ENCODE measurements at regions not wholly inside any gene's neighbourhood (a gene's known extent, or its start where the extent isn't known, plus 50 kb on each side); places are given as distances from the start of the nearest gene placed in this dataset.
"Not testable (repeated sequence)": the region's sequence is repeated elsewhere in the genome, so short reads cannot be mapped to it uniquely, and the experiment has no call there.

DNA sequence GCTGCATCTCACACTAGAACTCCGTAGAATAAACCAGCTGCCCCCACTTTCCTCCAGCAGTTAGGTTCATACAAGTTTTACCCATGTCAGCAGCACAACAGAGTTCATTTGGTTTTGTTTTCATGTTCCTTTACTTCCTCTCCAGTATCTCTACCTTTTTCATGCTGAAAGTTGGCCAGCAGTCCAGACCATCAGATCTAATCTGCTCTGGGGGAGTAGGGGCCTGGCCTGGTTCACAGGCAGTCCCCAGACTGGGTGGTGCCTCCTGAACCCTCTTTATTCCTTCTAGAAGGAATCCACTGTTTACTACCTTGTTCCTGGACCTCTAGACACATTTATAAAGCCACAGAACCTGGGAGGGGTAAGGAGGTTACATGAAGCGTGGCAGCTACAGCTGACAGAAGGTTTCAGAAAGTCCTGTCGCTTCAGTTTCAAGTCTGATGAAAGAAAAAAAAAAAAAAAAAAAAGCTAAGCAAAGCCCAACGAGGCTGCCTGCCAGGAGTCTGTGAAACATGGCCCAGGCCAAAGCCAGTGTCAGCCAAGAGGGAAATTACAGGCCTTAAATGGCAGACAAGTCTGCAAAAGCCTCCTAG lies 184.6 kb upstream of the JUN start:
- TF ChIP-seq, protein P1, sequence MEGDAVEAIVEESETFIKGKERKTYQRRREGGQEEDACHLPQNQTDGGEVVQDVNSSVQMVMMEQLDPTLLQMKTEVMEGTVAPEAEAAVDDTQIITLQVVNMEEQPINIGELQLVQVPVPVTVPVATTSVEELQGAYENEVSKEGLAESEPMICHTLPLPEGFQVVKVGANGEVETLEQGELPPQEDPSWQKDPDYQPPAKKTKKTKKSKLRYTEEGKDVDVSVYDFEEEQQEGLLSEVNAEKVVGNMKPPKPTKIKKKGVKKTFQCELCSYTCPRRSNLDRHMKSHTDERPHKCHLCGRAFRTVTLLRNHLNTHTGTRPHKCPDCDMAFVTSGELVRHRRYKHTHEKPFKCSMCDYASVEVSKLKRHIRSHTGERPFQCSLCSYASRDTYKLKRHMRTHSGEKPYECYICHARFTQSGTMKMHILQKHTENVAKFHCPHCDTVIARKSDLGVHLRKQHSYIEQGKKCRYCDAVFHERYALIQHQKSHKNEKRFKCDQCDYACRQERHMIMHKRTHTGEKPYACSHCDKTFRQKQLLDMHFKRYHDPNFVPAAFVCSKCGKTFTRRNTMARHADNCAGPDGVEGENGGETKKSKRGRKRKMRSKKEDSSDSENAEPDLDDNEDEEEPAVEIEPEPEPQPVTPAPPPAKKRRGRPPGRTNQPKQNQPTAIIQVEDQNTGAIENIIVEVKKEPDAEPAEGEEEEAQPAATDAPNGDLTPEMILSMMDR (IDR thresholded peaks at IDR 0.05; ENCODE audit: low read depth, low read length): no peak
- CTCF ChIA-PET: interaction anchor here (1.1 kb wide), 1 partner anchor 731 kb away, joined by 4 read pairs; no protein-coding TSS in a partner anchor

DNA sequence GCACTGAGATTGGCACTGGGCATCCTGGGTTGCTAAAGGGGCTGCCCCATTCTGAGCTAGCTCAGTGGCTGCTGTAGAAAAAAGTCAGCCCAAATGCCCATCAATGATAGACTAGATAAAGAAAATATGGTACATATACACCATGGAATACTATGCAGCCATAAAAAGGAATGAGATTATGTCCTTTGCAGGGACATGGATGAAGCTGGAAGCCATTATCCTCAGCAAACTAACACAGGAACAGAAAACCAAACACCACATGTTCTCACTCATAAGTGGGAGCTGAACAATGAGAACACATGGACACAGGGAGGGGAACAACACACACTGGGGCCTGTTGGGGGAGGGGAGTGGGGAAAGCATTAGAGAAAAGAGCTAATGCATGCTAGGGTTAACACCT lies 185.3 kb upstream of the JUN start:
- CTCF ChIA-PET: interaction anchor here (1.1 kb wide), 1 partner anchor 730 kb away, joined by 4 read pairs; no protein-coding TSS in a partner anchor
- H3K9me3 ChIP-seq (ENCODE audit: control insufficient read depth, insufficient read depth, low read length); H3K4me3 ChIP-seq (ENCODE audit: low read depth, low read length); DNase-seq (ENCODE audit: low read depth, low spot score); H3K27ac ChIP-seq (ENCODE audit: low read depth, low read length); H3K27me3 ChIP-seq (ENCODE audit: control insufficient read depth, insufficient read depth, low read length); POLR2A ChIA-PET: not testable (repeated sequence)

More for the DNA sequence above, 184.6 kb upstream of the JUN start:
- Histone ChIP-seq H3K27ac (ENCODE audit: low read depth, low read length) (no peak overlapping the region), H3K4me3 (ENCODE audit: low read depth, low read length) (no peak overlapping the region), H3K9me3 (ENCODE audit: control insufficient read depth, insufficient read depth, low read length) (no peaks in the 10 kb centered on the region), H3K27me3 (ENCODE audit: control insufficient read depth, insufficient read depth, low read length) (no peaks in the 10 kb centered on the region)
- POLR2A ChIA-PET: no interaction called here
- DNase-seq (ENCODE audit: low read depth, low spot score): no peak

DNA sequence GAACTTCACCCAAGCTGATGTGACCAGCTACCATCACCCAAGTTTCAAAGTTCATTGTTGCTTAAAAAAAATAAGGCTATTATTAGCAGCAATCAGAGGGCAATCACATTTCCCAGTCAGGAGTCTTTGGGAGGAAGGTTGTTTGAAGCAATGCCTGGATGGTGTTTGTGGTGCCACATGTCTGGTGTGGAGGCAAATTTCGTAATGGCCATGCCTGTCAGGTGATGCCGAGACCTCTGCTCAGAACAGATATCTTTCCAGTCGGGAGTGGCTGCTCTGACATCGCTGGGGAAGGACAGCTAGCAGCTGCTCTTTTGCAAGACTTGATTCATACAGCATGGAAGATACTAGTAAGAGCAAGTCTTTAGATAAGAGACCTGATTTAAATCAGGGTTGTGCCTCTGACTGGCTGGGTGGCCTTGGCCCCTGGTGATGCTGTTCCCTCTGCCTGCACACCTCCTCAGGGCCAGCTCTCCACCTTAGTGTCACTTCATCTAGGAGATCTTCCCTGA lies 187.8 kb upstream of the JUN start:
- DNase-seq (ENCODE audit: low read depth, low spot score): no peak
- TF ChIP-seq, protein P1 (IDR thresholded peaks at IDR 0.05; ENCODE audit: low read depth, low read length): no peak
- H3K4me3 ChIP-seq (ENCODE audit: low read depth, low read length): no peak overlapping the region
- CTCF ChIA-PET: no interaction called here
- POLR2A ChIA-PET: no interaction called here
- H3K27me3 ChIP-seq (ENCODE audit: control insufficient read depth, insufficient read depth, low read length): no peaks in the 10 kb centered on the region
- no peak overlapping the region for H3K27ac ChIP-seq (ENCODE audit: low read depth, low read length)
- no peaks in the 10 kb centered on the region for H3K9me3 ChIP-seq (ENCODE audit: control insufficient read depth, insufficient read depth, low read length)

DNA sequence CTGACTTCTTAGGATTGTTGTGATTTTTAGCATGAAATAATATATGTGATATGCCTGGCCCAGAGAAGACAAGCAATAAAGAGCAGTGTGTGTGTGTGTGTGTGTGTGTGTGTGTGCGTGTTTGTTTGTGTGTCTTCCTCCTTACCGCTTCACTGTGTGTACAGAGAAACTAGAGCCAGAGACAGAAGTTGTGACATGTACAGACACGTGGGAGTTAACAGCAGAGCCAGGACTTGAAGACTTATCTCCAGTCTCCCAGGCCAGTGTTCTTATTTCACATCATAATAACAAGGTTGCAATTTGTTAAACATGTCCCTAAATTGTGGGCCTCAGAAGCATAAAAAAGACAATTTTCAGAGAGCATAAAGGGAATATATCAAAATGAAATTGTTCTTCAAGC lies 192.0 kb upstream of the JUN start:
- TF ChIP-seq, protein P1 (IDR thresholded peaks at IDR 0.05; ENCODE audit: low read depth, low read length): no peak
- Histone ChIP-seq H3K4me3 (ENCODE audit: low read depth, low read length) (no peak overlapping the region), H3K27ac (ENCODE audit: low read depth, low read length) (no peak overlapping the region), H3K9me3 (ENCODE audit: control insufficient read depth, insufficient read depth, low read length) (no peaks in the 10 kb centered on the region), H3K27me3 (ENCODE audit: control insufficient read depth, insufficient read depth, low read length) (no peaks in the 10 kb centered on the region)
- ChIA-PET CTCF (no interaction called here), POLR2A (no interaction called here)
- no peak for DNase-seq (ENCODE audit: low read depth, low spot score)

DNA sequence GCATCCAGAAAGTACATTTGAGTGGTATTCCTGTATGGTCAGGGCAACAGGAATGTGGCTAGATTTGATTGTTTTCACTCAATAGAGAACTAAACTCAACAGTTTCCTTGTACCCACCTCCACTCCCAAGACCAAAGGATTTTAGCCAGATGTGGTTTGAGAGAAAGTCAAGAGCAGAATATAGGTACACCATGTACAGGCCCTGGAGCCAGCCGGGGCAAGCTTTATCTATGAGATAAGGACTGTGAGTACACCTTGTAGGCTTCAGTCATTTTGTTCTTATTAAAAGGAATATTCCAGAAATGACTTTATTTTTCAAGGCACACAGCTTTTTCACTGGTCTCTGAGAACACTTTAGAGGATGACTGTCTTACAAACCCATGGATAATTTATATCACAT lies 192.4 kb upstream of the JUN start:
- H3K27ac ChIP-seq (ENCODE audit: low read depth, low read length): no peak overlapping the region
- POLR2A ChIA-PET: no interaction called here
- no peaks in the 10 kb centered on the region for H3K27me3 ChIP-seq (ENCODE audit: control insufficient read depth, insufficient read depth, low read length)
- CTCF ChIA-PET: no interaction called here
- no peak for DNase-seq (ENCODE audit: low read depth, low spot score)
- no peaks in the 10 kb centered on the region for H3K9me3 ChIP-seq (ENCODE audit: control insufficient read depth, insufficient read depth, low read length)
- H3K4me3 ChIP-seq (ENCODE audit: low read depth, low read length): no peak overlapping the region
- TF ChIP-seq, protein P1 (IDR thresholded peaks at IDR 0.05; ENCODE audit: low read depth, low read length): no peak

Measured in AG04450 (cell line).